Right atrium auricular region (tissue), 2 donors: ENCODE measurements at regions not wholly inside any gene's neighbourhood (a gene's known extent, or its start where the extent isn't known, plus 50 kb on each side); places are given as distances from the start of the nearest gene placed in this dataset.
"Not testable (repeated sequence)": the region's sequence is repeated elsewhere in the genome, so short reads cannot be mapped to it uniquely, and the experiment has no call there.

Source experiments
- DNase-seq: peaks from one replicate; pipeline ENCODE4 v3.0.0-alpha.2; 2019; ENCODE audit warnings: low spot score
- H3K27ac ChIP-seq, 2 donors: fragments of 200-600 bp; sonication (generic); 1 replicate in 1 of 2; 2 replicates in 1 of 2; pipeline ENCODE4 v1.5.1; 2016 to 2019
- H3K27me3 ChIP-seq, 2 donors: fragments of 200-600 bp; sonication (generic); one replicate each; pipeline versions ENCODE4 v1.5.1 to v1.6.0; 2017 to 2019
- H3K36me3 ChIP-seq: fragments of 200-600 bp; sonication (generic); one replicate; pipeline ENCODE4 v1.5.1; 2016
- H3K4me1 ChIP-seq, 2 donors: fragments of 200-600 bp; sonication (generic); one replicate each; pipeline versions ENCODE4 v1.5.1 to v1.6.0; 2017 to 2019
- H3K4me3 ChIP-seq, 2 donors: fragments of 200-600 bp; sonication (generic); 1 replicate in 1 of 2; 2 replicates in 1 of 2; pipeline ENCODE4 v1.5.1; 2017 to 2019; ENCODE audit warnings: mild to moderate bottlenecking in 1 of 2, moderate library complexity in 1 of 2
- H3K9me3 ChIP-seq, 2 donors: fragments of 200-600 bp; sonication (generic); one replicate each; pipeline ENCODE4 v1.5.1; 2019
- TF ChIP-seq, protein P1 (sequence below), 2 donors: fragments of 200-600 bp; sonication (generic); IDR thresholded peaks; one replicate each; pipeline ENCODE4 v1.5.1; 2019; ENCODE audit warnings: antibody characterized with exemption in 2 of 2

DNA sequence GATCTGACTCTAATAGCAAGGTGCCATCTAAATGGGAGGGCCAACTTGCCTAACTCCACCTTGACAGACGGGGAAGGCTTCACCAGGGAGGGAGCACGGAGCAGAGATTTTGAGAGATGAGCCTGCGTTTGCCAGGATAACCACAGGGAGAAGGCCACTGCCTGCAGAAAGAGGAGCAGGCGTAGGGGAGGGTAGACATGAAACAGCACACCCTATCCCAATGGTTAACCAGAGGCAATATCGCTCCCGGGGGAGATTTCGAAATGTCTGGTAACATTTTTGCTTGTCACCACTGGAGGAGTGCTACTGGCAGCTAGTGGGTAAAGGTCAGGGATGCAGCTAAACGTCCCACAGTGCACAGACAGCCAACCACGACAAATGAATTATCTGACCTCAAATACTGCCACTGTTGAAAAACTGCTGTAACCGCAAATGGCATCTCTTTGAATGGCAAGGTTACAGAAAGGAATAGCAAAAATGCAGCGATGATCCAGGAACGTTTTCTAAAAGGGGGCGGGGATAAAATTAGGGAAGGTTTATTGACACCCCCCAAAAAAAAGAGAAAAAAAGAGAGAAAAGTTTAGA is 126.0 kb upstream of the ATF7IP start:
- Histone ChIP-seq H3K27me3 (no peaks in the 10 kb centered on the region), H3K27ac (peak overlapping the region; percentile 11 to 50), H3K9me3 (peaks cover 3 to 21% of the 10 kb centered on the region in 2 donors), H3K4me3 (peak overlapping the region in 1 of 2 donors; percentile 26), H3K36me3 (no peaks in the 10 kb centered on the region), H3K4me1 (peaks cover 0 to 13% of the 10 kb centered on the region in 2 donors)
- TF ChIP-seq, protein P1, sequence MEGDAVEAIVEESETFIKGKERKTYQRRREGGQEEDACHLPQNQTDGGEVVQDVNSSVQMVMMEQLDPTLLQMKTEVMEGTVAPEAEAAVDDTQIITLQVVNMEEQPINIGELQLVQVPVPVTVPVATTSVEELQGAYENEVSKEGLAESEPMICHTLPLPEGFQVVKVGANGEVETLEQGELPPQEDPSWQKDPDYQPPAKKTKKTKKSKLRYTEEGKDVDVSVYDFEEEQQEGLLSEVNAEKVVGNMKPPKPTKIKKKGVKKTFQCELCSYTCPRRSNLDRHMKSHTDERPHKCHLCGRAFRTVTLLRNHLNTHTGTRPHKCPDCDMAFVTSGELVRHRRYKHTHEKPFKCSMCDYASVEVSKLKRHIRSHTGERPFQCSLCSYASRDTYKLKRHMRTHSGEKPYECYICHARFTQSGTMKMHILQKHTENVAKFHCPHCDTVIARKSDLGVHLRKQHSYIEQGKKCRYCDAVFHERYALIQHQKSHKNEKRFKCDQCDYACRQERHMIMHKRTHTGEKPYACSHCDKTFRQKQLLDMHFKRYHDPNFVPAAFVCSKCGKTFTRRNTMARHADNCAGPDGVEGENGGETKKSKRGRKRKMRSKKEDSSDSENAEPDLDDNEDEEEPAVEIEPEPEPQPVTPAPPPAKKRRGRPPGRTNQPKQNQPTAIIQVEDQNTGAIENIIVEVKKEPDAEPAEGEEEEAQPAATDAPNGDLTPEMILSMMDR (IDR thresholded peaks at IDR 0.05) = peak in 1 of 2 donors; percentile 35
- peak; percentile 65 for DNase-seq

DNA sequence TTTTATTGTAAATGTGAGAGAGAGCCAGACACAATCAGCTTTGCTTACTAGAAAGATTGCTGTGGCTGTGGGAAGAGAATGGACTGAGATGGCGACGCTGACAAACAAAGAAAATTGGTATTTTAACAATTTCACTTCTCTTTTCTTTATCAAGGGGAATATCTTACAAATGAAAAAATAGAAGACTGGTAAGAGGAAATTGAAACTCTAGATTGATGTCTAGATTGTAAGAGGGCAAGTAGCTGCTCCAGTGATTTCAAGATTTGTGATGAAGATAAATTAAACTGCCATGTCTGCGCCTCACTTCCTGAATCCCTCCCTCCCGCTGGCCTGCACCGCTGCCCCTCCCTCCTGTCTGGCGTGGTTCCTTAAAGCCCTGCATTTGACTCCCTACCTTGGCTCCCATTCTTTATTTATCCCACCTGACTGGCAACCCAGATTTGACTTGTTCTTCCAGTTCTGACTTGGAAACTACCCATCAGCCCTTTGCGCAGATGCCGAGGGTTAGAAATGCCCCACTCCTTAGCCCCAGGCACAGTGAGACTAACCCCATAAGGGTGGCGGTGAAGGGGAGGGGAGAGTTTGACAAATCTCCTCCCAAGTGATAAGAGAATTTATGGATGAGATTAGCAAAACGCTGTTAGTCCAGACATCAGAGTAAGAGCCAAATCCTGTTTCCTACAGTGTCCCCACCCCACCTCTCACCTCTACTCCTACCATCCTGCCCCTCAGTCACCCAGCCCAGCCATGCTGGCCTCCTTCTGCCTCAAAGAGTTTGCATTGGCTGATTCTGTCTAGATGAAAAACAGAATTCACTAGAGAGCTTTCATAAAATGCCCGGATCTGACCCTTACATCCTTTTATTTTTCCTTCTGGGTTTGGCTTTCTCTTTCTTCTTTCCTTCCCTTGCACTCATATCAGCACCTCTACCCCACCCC is 125.3 kb upstream of the ATF7IP start:
- Histone ChIP-seq H3K27me3 (no peaks in the 10 kb centered on the region), H3K4me1 (peaks cover 0 to 13% of the 10 kb centered on the region in 2 donors), H3K36me3 (no peaks in the 10 kb centered on the region), H3K4me3 (peak overlapping the region in 1 of 2 donors; percentile 26), H3K9me3 (peaks cover 3 to 21% of the 10 kb centered on the region in 2 donors), H3K27ac (peak overlapping the region; percentile 11 to 50)
- TF ChIP-seq, protein P1 (IDR thresholded peaks at IDR 0.05) = no peak
- no peak for DNase-seq

DNA sequence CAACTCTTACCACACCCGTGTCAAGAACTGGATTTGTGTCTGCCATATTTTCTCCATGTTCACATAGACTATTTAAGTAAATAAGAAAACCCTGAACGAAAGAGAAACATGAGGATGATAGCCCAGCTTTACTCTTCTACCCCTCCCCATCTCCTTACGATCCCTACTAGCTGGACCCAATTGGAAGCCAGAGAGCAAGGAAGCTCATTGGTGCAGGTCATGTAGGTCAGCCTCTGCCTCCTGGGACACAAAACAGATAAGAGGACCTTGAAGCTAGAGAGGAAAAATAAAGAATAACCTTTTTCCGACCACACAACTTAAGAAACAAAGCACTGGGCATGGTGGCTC is 124.6 kb upstream of the ATF7IP start:
- DNase-seq = no peak
- peaks cover 0 to 13% of the 10 kb centered on the region in 2 donors for H3K4me1 ChIP-seq
- H3K36me3 ChIP-seq = no peaks in the 10 kb centered on the region
- no peak overlapping the region for H3K4me3 ChIP-seq
- H3K9me3 ChIP-seq = peaks cover 3 to 21% of the 10 kb centered on the region in 2 donors
- TF ChIP-seq, protein P1 (IDR thresholded peaks at IDR 0.05) = no peak
- H3K27me3 ChIP-seq = no peaks in the 10 kb centered on the region
- H3K27ac ChIP-seq = no peak overlapping the region

DNA sequence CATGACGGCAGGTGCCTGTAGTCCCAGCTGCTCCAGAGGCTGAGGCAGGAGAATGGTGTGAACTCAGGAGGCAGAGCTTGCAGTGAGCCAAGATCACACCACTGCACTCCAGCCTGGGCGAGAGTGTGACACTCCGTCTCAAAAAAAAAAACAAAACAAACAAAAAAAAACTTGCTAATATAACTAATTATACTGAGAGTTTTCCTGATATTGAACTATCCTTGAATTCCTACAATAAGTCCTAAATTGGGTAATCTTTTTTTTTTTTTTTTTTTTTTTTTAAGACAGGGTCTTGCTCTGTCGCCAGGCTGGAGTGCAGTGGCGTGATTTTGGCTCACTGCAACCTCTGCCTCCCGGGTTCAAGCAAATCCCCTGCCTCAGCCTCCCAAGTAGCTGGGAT is 122.7 kb upstream of the ATF7IP start:
- H3K27ac ChIP-seq, H3K4me3 ChIP-seq, H3K27me3 ChIP-seq, H3K36me3 ChIP-seq, DNase-seq: not testable (repeated sequence)
- Histone ChIP-seq H3K4me1 (peaks cover 0 to 13% of the 10 kb centered on the region in 2 donors), H3K9me3 (peaks cover 3 to 21% of the 10 kb centered on the region in 2 donors)

DNA sequence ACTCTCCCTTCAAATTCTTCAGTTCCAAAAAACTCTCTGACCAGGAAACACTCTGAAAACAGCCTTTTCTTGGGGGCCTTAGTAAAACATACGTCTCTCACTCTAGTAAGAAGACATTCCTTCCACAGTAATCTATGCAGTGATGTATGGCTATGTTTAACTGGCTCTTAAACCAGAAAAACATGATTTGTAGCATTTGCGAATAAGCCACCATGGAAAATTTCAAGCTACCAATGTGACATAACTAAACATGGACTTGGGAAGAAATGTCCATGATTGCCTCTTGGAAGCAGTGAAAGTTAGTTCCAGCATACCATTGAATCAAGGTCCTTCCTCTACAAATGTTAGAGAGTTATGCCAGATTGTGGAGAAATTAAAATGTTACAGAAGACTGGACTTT is 121.5 kb upstream of the ATF7IP start:
- Histone ChIP-seq H3K4me1 (peaks cover 0 to 13% of the 10 kb centered on the region in 2 donors), H3K36me3 (no peaks in the 10 kb centered on the region), H3K9me3 (peaks cover 3 to 21% of the 10 kb centered on the region in 2 donors), H3K4me3 (no peak overlapping the region), H3K27me3 (no peaks in the 10 kb centered on the region), H3K27ac (no peak overlapping the region)
- no peak for DNase-seq
- TF ChIP-seq, protein P1 (IDR thresholded peaks at IDR 0.05) = no peak
